GM12892 (cell line): ENCODE measurements at regions not wholly inside any gene's neighbourhood (a gene's known extent, or its start where the extent isn't known, plus 50 kb on each side); places are given as distances from the start of the nearest gene placed in this dataset.

Experiments used
- POLR2A ChIP-seq: IDR thresholded peaks from 2 replicates; pipeline ENCODE4 v1.6.1; 2011; ENCODE audit warnings: low read depth, low read length, control low read depth
- POLR2AphosphoS5 ChIP-seq: IDR thresholded peaks from 2 replicates; pipeline ENCODE4 v1.6.1; 2011; ENCODE audit warnings: low read depth, low read length, control low read depth

GRCh38 chr5:164577742-164578141 lies 1072.3 kb downstream of the MAT2B start:
- TF ChIP-seq POLR2A (no peak), POLR2AphosphoS5 (no peak)
